ENCODE measurements at regions not wholly inside any gene's neighbourhood (a gene's known extent, or its start where the extent isn't known, plus 50 kb on each side); places are given as distances from the start of the nearest gene placed in this dataset.
A peak's percentile ranks its signal among the peaks of the same experiment; 100 is the strongest.

- TF ChIP-seq RERE (CRISPR knock-in tag; IDR thresholded peaks at IDR 0.05; ENCODE audit: low read depth) (no peak), ZBTB44 (CRISPR knock-in tag; IDR thresholded peaks at IDR 0.05) (no peak), MLX (CRISPR knock-in tag; IDR thresholded peaks at IDR 0.05) (no peak), ZNF788 (CRISPR knock-in tag; IDR thresholded peaks at IDR 0.05; ENCODE audit: borderline replicate concordance) (no peak), TEAD3 (CRISPR knock-in tag; optimal IDR thresholded peaks at IDR 0.05; ENCODE audit: borderline replicate concordance) (no peak), TFDP1 (CRISPR knock-in tag; IDR thresholded peaks at IDR 0.05; ENCODE audit: borderline replicate concordance) (no peak), HES4 (CRISPR knock-in tag; IDR thresholded peaks at IDR 0.05; ENCODE audit: borderline replicate concordance) (no peak), SRSF1 (optimal IDR thresholded peaks at IDR 0.05; ENCODE audit: low read depth, low read length) (no peak), KLF12 (CRISPR knock-in tag; IDR thresholded peaks at IDR 0.05; ENCODE audit: borderline replicate concordance) (no peak), HDAC2 (CRISPR knock-in tag; IDR thresholded peaks at IDR 0.05) (peak; percentile 54; the same call in 1 of the 2 replicates), ZNF30 (CRISPR knock-in tag; IDR thresholded peaks at IDR 0.05) (no peak), REL (CRISPR knock-in tag; conservative IDR thresholded peaks at IDR 0.05) (no peak), HNRNPL (IDR thresholded peaks at IDR 0.05; ENCODE audit: low read depth, low read length) (no peak), CREM (IDR thresholded peaks at IDR 0.05) (peak; percentile 43; the same call in 1 of the 2 replicates), CREM (CRISPR knock-in tag; IDR thresholded peaks at IDR 0.05) (no peak), NFIB (CRISPR knock-in tag; IDR thresholded peaks at IDR 0.05; ENCODE audit: borderline replicate concordance) (no peak), MZF1 (CRISPR knock-in tag; IDR thresholded peaks at IDR 0.05; ENCODE audit: borderline replicate concordance) (no peak), HNF1A (IDR thresholded peaks at IDR 0.05; ENCODE audit: low read depth) (no peak), HNF1A (CRISPR knock-in tag; IDR thresholded peaks at IDR 0.05; ENCODE audit: borderline replicate concordance) (no peak)
Measured at GRCh38 chr20:48377940-48378339, 449.9 kb downstream of the PREX1 start (continued).
